DND-41 (cell line): ENCODE measurements at regions not wholly inside any gene's neighbourhood (a gene's known extent, or its start where the extent isn't known, plus 50 kb on each side); places are given as distances from the start of the nearest gene placed in this dataset.

ENCODE experiments used
- CTCF ChIP-seq: IDR thresholded peaks from 2 replicates; pipeline ENCODE4 v1.5.1; 2012; ENCODE audit warnings: borderline replicate concordance, low read length, moderate library complexity, mild to moderate bottlenecking; ENCODE audit not compliant: poor library complexity, severe bottlenecking; ENCODE audit errors: extremely low read depth
- EZH2 ChIP-seq: IDR thresholded peaks from 3 replicates; pipeline ENCODE4 v1.6.1; 2012; ENCODE audit warnings: borderline replicate concordance, low read depth, mild to moderate bottlenecking, moderate library complexity, low read length, inconsistent platforms; ENCODE audit not compliant: severe bottlenecking

GRCh38 chr4:32562010-32562409 lies 1841.8 kb downstream of the PCDH7 start:
- TF ChIP-seq EZH2 (no peak), CTCF (no peak)
